OCI-LY7 (cell line): ENCODE measurements at regions not wholly inside any gene's neighbourhood (a gene's known extent, or its start where the extent isn't known, plus 50 kb on each side); places are given as distances from the start of the nearest gene placed in this dataset.

Experiments
- CTCF ChIP-seq: fragments of 200-600 bp; sonication (generic); conservative IDR thresholded peaks from 2 replicates; pipeline ENCODE4 v1.5.1; 2014; ENCODE audit warnings: mild to moderate bottlenecking, antibody characterized with exemption, low read length, moderate library complexity, mixed read lengths
- EZH2phosphoT487 ChIP-seq: fragments of 200-600 bp; sonication (generic); IDR thresholded peaks from 2 replicates; pipeline ENCODE4 v1.6.1; 2018; ENCODE audit warnings: low read depth, borderline replicate concordance, mild to moderate bottlenecking, mixed run types, antibody characterized with exemption, low read length, moderate library complexity, mixed read lengths

DNA sequence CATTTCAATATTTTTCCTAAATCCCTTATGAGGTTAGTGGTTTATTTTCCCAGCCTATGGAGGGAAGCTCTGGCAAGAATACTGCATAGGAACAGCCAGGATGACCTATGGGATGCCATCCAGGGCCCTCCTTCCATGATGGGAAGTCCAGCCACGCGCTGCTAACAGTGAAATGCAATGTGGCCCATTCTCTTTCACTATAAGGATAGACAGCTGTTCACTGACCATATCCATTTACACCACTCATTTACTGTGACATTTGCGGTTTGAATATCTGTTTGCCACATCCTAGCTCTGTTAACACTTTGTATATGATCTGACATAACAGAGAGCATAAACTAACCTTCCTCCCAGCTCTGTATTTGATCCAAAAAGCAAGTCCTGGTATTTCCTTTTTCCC is 471.7 kb downstream of the CBLN4 start:
- TF ChIP-seq CTCF (no peak), EZH2phosphoT487 (no peak)
